ENCODE measurements at regions not wholly inside any gene's neighbourhood (a gene's known extent, or its start where the extent isn't known, plus 50 kb on each side); places are given as distances from the start of the nearest gene placed in this dataset.
"Not testable (repeated sequence)": the region's sequence is repeated elsewhere in the genome, so short reads cannot be mapped to it uniquely, and the experiment has no call there.

- peaks cover 0 to 11% of the 10 kb centered on the region in 2 donors for H3K9me3 ChIP-seq (ENCODE audit: control insufficient read depth in 2 of 2, insufficient read depth in 1 of 2, low read depth in 1 of 2, low read length in 1 of 2)
- no peaks in the 10 kb centered on the region for H3K4me1 ChIP-seq (ENCODE audit: control insufficient read depth in 3 of 3, insufficient read depth in 2 of 3, low read depth in 1 of 3, low read length in 2 of 3)
- H3K4me3 ChIP-seq (ENCODE audit: low read depth in 1 of 3, low read length in 3 of 3), result no peak overlapping the region
- no peaks in the 10 kb centered on the region for H3K27me3 ChIP-seq (ENCODE audit: control insufficient read depth in 3 of 3, insufficient read depth in 3 of 3, low read length in 3 of 3)
- H3K36me3 ChIP-seq (ENCODE audit: control insufficient read depth in 3 of 3, insufficient read depth in 2 of 3, low read depth in 1 of 3, low read length in 3 of 3), result no peaks in the 10 kb centered on the region
- H3K27ac ChIP-seq (ENCODE audit: low read depth in 1 of 3, low read length in 2 of 3), result no peak overlapping the region
- FAIRE-seq (no peak), DNase-seq (no peak)
These were observed 1014.8 kb downstream of the RAPGEF2 start for GRCh38 chr4:160117686-160118085.

- WGBS, 3 donors, result 88 to 90% (median 88%) methylated on average over 24 of the region's 24 CpGs
- FAIRE-seq; H3K27ac ChIP-seq (ENCODE audit: low read depth in 1 of 3, low read length in 2 of 3); DNase-seq; H3K36me3 ChIP-seq (ENCODE audit: control insufficient read depth in 3 of 3, insufficient read depth in 2 of 3, low read depth in 1 of 3, low read length in 3 of 3); H3K4me3 ChIP-seq (ENCODE audit: low read depth in 1 of 3, low read length in 3 of 3); H3K4me1 ChIP-seq (ENCODE audit: control insufficient read depth in 3 of 3, insufficient read depth in 2 of 3, low read depth in 1 of 3, low read length in 2 of 3); H3K9me3 ChIP-seq (ENCODE audit: control insufficient read depth in 2 of 2, insufficient read depth in 1 of 2, low read depth in 1 of 2, low read length in 1 of 2); H3K27me3 ChIP-seq (ENCODE audit: control insufficient read depth in 3 of 3, insufficient read depth in 3 of 3, low read length in 3 of 3): not testable (repeated sequence)
These were observed 1022.9 kb downstream of the RAPGEF2 start for GRCh38 chr4:160125576-160126287.

- Histone ChIP-seq H3K27ac (ENCODE audit: low read depth in 1 of 3, low read length in 2 of 3) (no peak overlapping the region), H3K9me3 (ENCODE audit: control insufficient read depth in 2 of 2, insufficient read depth in 1 of 2, low read depth in 1 of 2, low read length in 1 of 2) (peaks cover 0 to 10% of the 10 kb centered on the region in 2 donors), H3K4me1 (ENCODE audit: control insufficient read depth in 3 of 3, insufficient read depth in 2 of 3, low read depth in 1 of 3, low read length in 2 of 3) (no peaks in the 10 kb centered on the region), H3K27me3 (ENCODE audit: control insufficient read depth in 3 of 3, insufficient read depth in 3 of 3, low read length in 3 of 3) (no peaks in the 10 kb centered on the region), H3K36me3 (ENCODE audit: control insufficient read depth in 3 of 3, insufficient read depth in 2 of 3, low read depth in 1 of 3, low read length in 3 of 3) (no peaks in the 10 kb centered on the region), H3K4me3 (ENCODE audit: low read depth in 1 of 3, low read length in 3 of 3) (no peak overlapping the region)
- no peak for FAIRE-seq
- DNase-seq, result peak in 1 of 2 donors; percentile 46
These were observed 1024.3 kb downstream of the RAPGEF2 start for GRCh38 chr4:160127211-160127610.

GRCh38 chr4:160129439-160129838, 1026.6 kb downstream of the RAPGEF2 start:
- H3K9me3 ChIP-seq (ENCODE audit: control insufficient read depth in 2 of 2, insufficient read depth in 1 of 2, low read depth in 1 of 2, low read length in 1 of 2), result peaks cover 0 to 10% of the 10 kb centered on the region in 2 donors
- no peaks in the 10 kb centered on the region for H3K4me1 ChIP-seq (ENCODE audit: control insufficient read depth in 3 of 3, insufficient read depth in 2 of 3, low read depth in 1 of 3, low read length in 2 of 3)
- H3K36me3 ChIP-seq (ENCODE audit: control insufficient read depth in 3 of 3, insufficient read depth in 2 of 3, low read depth in 1 of 3, low read length in 3 of 3), result no peaks in the 10 kb centered on the region
- DNase-seq (peak in 1 of 2 donors; percentile 5), FAIRE-seq (no peak)
- no peak overlapping the region for H3K27ac ChIP-seq (ENCODE audit: low read depth in 1 of 3, low read length in 2 of 3)
- H3K27me3 ChIP-seq (ENCODE audit: control insufficient read depth in 3 of 3, insufficient read depth in 3 of 3, low read length in 3 of 3), result no peaks in the 10 kb centered on the region
- 64 to 82% (median 72%) methylated on average over 2 of the region's 2 CpGs for WGBS, 3 donors
- no peak overlapping the region for H3K4me3 ChIP-seq (ENCODE audit: low read depth in 1 of 3, low read length in 3 of 3)

GRCh38 chr4:160136021-160136420, 1033.1 kb downstream of the RAPGEF2 start:
- Histone ChIP-seq H3K27ac (ENCODE audit: low read depth in 1 of 3, low read length in 2 of 3) (no peak overlapping the region), H3K4me3 (ENCODE audit: low read depth in 1 of 3, low read length in 3 of 3) (no peak overlapping the region), H3K36me3 (ENCODE audit: control insufficient read depth in 3 of 3, insufficient read depth in 2 of 3, low read depth in 1 of 3, low read length in 3 of 3) (no peaks in the 10 kb centered on the region), H3K9me3 (ENCODE audit: control insufficient read depth in 2 of 2, insufficient read depth in 1 of 2, low read depth in 1 of 2, low read length in 1 of 2) (peaks cover 0 to 7% of the 10 kb centered on the region in 2 donors), H3K4me1 (ENCODE audit: control insufficient read depth in 3 of 3, insufficient read depth in 2 of 3, low read depth in 1 of 3, low read length in 2 of 3) (no peaks in the 10 kb centered on the region), H3K27me3 (ENCODE audit: control insufficient read depth in 3 of 3, insufficient read depth in 3 of 3, low read length in 3 of 3) (no peaks in the 10 kb centered on the region)
- DNase-seq (no peak), FAIRE-seq (no peak)
- WGBS, 3 donors, result 58 to 71% (median 63%) methylated on average over 2 of the region's 2 CpGs

- DNase-seq, result no peak
- Histone ChIP-seq H3K27me3 (ENCODE audit: control insufficient read depth in 3 of 3, insufficient read depth in 3 of 3, low read length in 3 of 3) (no peaks in the 10 kb centered on the region), H3K36me3 (ENCODE audit: control insufficient read depth in 3 of 3, insufficient read depth in 2 of 3, low read depth in 1 of 3, low read length in 3 of 3) (no peaks in the 10 kb centered on the region), H3K4me3 (ENCODE audit: low read depth in 1 of 3, low read length in 3 of 3) (no peak overlapping the region), H3K27ac (ENCODE audit: low read depth in 1 of 3, low read length in 2 of 3) (no peak overlapping the region), H3K4me1 (ENCODE audit: control insufficient read depth in 3 of 3, insufficient read depth in 2 of 3, low read depth in 1 of 3, low read length in 2 of 3) (no peaks in the 10 kb centered on the region), H3K9me3 (ENCODE audit: control insufficient read depth in 2 of 2, insufficient read depth in 1 of 2, low read depth in 1 of 2, low read length in 1 of 2) (no peaks in the 10 kb centered on the region)
- FAIRE-seq, result no peak
These were observed 1038.3 kb downstream of the RAPGEF2 start for GRCh38 chr4:160141206-160141605.

GRCh38 chr4:160142579-160142978, 1039.7 kb downstream of the RAPGEF2 start:
- Histone ChIP-seq H3K9me3 (ENCODE audit: control insufficient read depth in 2 of 2, insufficient read depth in 1 of 2, low read depth in 1 of 2, low read length in 1 of 2) (no peaks in the 10 kb centered on the region), H3K4me1 (ENCODE audit: control insufficient read depth in 3 of 3, insufficient read depth in 2 of 3, low read depth in 1 of 3, low read length in 2 of 3) (no peaks in the 10 kb centered on the region), H3K27me3 (ENCODE audit: control insufficient read depth in 3 of 3, insufficient read depth in 3 of 3, low read length in 3 of 3) (no peaks in the 10 kb centered on the region), H3K36me3 (ENCODE audit: control insufficient read depth in 3 of 3, insufficient read depth in 2 of 3, low read depth in 1 of 3, low read length in 3 of 3) (no peaks in the 10 kb centered on the region), H3K27ac (ENCODE audit: low read depth in 1 of 3, low read length in 2 of 3) (no peak overlapping the region), H3K4me3 (ENCODE audit: low read depth in 1 of 3, low read length in 3 of 3) (no peak overlapping the region)
- DNase-seq, result no peak
- WGBS, 3 donors, result 56 to 77% (median 65%) methylated on average over 2 of the region's 2 CpGs
- no peak for FAIRE-seq

GRCh38 chr4:160143574-160143973, 1040.7 kb downstream of the RAPGEF2 start:
- H3K4me3 ChIP-seq (ENCODE audit: low read depth in 1 of 3, low read length in 3 of 3), result no peak overlapping the region
- no peaks in the 10 kb centered on the region for H3K27me3 ChIP-seq (ENCODE audit: control insufficient read depth in 3 of 3, insufficient read depth in 3 of 3, low read length in 3 of 3)
- no peaks in the 10 kb centered on the region for H3K4me1 ChIP-seq (ENCODE audit: control insufficient read depth in 3 of 3, insufficient read depth in 2 of 3, low read depth in 1 of 3, low read length in 2 of 3)
- H3K27ac ChIP-seq (ENCODE audit: low read depth in 1 of 3, low read length in 2 of 3), result no peak overlapping the region
- DNase-seq (peak; percentile 11 to 13), FAIRE-seq (no peak)
- WGBS, 3 donors, result 22 to 38% (median 35%) methylated on average over 3 of the region's 3 CpGs
- H3K9me3 ChIP-seq (ENCODE audit: control insufficient read depth in 2 of 2, insufficient read depth in 1 of 2, low read depth in 1 of 2, low read length in 1 of 2), result no peaks in the 10 kb centered on the region
- no peaks in the 10 kb centered on the region for H3K36me3 ChIP-seq (ENCODE audit: control insufficient read depth in 3 of 3, insufficient read depth in 2 of 3, low read depth in 1 of 3, low read length in 3 of 3)

GRCh38 chr4:160159457-160159856, 1056.6 kb downstream of the RAPGEF2 start:
- Histone ChIP-seq H3K36me3 (ENCODE audit: control insufficient read depth in 3 of 3, insufficient read depth in 2 of 3, low read depth in 1 of 3, low read length in 3 of 3) (no peaks in the 10 kb centered on the region), H3K4me3 (ENCODE audit: low read depth in 1 of 3, low read length in 3 of 3) (no peak overlapping the region), H3K27me3 (ENCODE audit: control insufficient read depth in 3 of 3, insufficient read depth in 3 of 3, low read length in 3 of 3) (no peaks in the 10 kb centered on the region), H3K9me3 (ENCODE audit: control insufficient read depth in 2 of 2, insufficient read depth in 1 of 2, low read depth in 1 of 2, low read length in 1 of 2) (peaks cover 0 to 12% of the 10 kb centered on the region in 2 donors), H3K4me1 (ENCODE audit: control insufficient read depth in 3 of 3, insufficient read depth in 2 of 3, low read depth in 1 of 3, low read length in 2 of 3) (no peaks in the 10 kb centered on the region), H3K27ac (ENCODE audit: low read depth in 1 of 3, low read length in 2 of 3) (no peak overlapping the region)
- WGBS, 3 donors, result 91 to 93% (median 92%) methylated on average over 15 of the region's 15 CpGs
- DNase-seq (no peak), FAIRE-seq (no peak)
